ENCODE measurements at regions not wholly inside any gene's neighbourhood (a gene's known extent, or its start where the extent isn't known, plus 50 kb on each side); places are given as distances from the start of the nearest gene placed in this dataset.

GRCh38 chr18:25805939-25806338, 284.5 kb downstream of the SS18 start:
- no peak for ATAC-seq

DNA sequence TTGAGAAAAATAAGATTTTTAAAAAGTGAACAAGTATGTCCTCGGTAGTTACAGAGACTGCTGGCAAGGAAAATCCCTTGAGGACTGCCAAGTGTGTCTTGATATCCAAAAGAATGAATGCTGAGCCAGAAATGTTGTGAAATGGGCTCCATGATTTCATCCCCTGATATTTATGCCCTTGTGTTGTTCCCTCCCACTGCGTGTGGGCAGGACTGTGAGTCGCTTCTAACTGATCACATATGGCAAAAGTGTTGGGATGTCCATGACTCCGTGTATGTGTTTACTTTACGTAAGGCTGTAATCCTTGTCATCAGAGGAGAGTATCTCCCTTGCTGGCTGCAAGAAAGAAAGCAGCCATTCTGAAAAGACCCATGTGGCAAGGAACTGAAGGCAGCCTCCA, 285.1 kb downstream of the SS18 start:
- ATAC-seq: no peak

DNA sequence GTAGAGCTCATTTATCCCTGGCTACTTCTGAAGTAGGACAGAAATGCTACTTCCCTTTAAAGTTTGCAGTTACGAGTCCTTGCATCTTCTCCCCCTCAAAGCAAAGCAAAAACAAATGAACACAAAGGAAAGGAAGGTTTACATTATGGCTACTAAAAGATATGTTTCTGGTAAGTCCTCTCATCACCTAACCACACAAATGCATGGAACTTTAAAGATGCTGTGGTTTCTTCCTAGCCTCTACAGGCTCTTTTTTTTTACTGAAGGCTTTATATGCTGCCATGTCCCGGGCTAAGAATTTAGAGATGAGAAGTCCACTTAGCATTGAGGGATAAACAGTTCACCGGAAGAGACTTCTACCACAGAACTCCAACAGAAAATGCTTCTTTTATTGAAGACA, 291.2 kb downstream of the SS18 start:
- no peak for ATAC-seq

GRCh38 chr18:25798046-25798445, 292.4 kb downstream of the SS18 start:
- ATAC-seq: no peak

- no peak for ATAC-seq
Observed at GRCh38 chr18:25795213-25795612, 295.2 kb downstream of the SS18 start.

- ATAC-seq: no peak
Observed at GRCh38 chr18:25787276-25787675, 303.1 kb downstream of the SS18 start.

DNA sequence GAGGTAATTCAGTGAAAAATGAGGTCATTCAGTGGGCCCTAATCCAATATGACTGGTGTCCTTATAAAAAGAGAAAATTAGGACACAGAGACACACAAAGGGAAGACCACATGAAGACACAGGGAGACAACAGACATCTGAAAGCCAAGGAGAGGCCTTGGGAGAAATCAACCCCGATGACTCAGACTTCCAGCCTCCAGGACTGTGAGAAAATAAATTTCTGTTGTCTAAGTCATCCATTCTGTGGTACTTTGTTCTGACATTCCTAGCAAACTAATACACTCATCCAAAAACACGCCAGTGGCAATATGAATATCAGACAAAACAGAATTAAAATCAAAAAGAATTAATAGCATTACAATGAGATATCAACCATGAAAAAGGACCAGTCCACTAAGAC, 303.7 kb downstream of the SS18 start:
- ATAC-seq: no peak

GRCh38 chr18:25780105-25780504, 310.3 kb downstream of the SS18 start:
- ATAC-seq: no peak

DNA sequence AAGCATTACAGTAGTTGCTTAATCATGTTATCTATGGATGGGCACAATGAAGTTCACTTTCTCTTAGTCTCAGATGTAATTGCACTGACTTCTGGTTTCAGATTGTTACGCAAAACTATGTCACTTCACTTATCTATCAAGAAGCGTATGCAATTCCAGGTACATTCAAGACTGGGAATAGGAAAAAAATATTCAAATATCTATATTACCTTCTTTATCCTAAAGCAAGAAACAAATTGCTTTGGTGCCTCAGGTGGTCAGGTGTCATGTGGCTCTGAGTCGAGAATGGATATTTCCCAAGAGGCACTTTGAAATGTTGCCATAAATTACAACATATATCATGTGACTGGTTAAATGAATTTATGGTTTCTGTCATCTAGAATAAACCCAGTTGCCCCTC, 318.6 kb downstream of the SS18 start:
- no peak for ATAC-seq

DNA sequence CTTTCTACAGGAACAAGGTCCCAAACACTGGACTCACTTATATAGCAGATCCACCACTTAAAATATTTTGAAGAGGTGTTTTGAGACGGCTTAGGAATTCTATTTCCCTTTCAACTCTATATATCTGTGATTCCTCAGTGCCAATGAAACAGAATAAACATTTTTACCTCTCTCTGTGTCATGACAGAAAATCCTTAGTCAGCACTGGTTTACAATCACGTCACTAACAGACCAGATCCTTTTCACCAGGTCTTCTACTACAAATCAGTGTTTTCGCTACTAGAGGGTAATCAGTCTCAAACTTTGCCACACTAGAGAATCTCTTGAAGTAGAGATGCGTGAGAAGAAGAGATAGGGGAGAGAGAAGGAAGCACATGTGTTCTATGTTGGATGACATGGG, 325.6 kb downstream of the SS18 start:
- no peak for ATAC-seq

DNA sequence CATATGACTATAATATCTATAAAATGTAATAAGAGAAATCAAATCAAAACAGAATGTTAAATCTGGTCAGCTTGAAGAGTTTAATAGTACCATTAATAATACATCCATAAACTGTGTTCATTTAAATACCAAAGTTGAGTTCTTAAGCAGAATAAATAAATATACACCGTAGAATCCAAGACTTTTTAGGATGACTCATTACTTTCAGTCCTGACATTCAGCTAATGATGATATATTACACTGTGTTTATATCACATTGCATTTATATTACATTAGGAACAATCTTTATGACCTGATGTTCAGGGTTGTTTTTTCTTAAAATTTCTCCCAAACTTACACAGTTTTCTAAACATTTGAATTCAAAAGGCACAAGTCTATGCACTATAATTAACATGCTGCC, 331.3 kb downstream of the SS18 start:
- ATAC-seq: no peak

- ATAC-seq: no peak
Observed at GRCh38 chr18:25743646-25744151, 346.7 kb downstream of the SS18 start.

DNA sequence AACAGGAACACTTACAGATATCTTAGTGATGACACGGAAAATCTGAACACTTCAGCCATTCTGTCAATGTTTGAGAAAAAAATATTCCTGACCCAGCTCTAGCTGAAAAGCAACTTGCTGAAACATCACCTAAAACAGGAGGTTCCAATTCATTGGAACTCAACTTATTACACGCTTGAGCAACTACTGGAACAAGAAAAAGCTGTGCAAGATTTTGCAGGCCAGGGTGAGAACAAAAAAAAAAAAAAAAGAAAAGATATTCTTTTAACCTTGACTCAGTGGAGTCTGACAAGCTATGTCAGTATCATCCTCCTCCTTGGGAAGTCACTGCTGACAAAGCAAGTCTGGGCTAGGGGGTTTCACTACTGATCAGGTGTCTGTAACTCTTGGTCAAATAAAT, 351.0 kb downstream of the SS18 start:
- ATAC-seq: no peak

DNA sequence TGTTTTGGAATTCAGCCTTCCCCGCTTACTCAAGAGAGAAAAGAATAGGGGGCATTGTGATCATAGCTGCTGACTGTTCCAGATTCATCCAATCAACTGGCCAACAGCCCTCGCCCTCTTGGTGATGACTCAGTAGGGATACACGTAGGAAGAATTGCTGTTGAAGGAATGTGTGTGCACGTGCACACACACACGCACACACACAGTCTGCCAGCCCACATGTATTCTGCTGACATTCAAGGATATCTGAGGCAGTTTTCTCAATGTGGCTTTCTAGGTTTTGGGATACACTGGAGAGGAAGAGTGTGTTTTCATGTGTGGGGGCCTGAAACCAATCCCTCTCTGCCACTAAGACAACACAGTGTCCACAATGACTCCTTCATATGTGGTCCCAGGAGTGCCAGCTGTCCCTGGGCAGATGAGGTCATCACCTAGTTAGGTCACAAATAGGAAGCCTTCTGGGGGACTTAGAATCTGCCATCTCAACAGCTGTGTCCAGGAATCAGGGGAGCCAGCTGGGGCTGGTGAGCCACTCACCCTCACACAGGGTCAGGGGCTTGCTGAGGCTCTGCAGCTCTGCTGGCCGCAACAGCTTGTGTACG, 352.6 kb downstream of the SS18 start:
- ATAC-seq: no peak

DNA sequence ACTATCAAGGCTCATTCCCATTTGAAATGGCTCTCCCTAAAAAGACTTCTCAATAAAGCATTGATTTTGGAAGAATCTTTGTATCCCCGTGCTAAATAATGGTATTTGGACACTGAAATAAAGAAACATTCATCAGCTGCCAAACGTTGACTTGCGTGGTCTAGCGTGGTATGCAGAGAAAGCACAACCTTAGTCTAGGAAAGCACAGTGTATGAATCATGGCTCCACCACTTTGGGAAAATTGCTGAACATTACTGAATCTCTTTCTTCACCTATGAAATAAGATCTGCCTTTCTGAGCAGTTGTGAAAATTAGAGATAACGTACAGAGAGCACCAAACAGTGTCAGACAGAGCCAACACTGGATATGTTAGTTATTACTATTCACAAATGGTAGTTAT, 353.9 kb downstream of the SS18 start:
- ATAC-seq: no peak

- no peak for ATAC-seq
Observed at GRCh38 chr18:25735459-25735858, 355.0 kb downstream of the SS18 start.

DNA sequence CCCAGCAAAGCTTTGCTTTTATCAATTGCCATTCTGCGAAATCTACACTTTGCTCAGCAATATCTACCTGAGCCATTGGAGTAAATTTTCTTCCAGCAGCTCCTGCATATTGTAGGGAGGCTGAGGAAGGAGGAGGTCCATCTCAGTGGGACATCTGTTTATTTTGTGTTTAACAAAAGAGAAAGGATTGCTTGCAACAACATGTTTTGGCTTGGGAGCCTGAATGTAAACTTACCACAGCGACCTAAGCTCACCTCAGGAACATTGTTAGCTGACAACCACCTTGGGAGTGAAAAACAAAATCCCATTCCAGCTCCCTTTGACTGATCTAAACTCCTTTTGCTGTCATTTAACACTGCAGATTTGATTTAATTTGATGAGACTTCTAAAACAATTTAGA, 356.1 kb downstream of the SS18 start:
- no peak for ATAC-seq

GRCh38 chr18:25732862-25733261, 357.6 kb downstream of the SS18 start:
- no peak for ATAC-seq

DNA sequence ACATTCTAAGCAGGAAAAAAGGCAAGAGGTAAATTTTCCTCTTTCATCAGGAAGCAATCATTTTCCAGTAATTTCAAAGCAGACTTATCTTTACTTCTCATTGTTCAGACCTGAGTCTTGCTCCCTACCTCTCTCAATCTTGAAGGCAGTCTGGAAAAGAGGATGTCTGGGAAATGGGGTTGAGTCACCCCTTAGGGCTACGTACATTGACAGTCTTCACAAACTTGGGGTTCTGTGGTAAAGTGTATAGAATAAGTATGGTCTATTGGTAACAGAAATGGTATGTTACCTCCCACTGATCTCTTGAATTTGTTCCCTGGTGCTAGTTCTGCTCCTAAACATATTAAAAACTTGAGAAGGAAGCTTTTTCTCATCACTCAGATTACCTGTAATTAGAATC, 361.3 kb downstream of the SS18 start:
- no peak for ATAC-seq

DNA sequence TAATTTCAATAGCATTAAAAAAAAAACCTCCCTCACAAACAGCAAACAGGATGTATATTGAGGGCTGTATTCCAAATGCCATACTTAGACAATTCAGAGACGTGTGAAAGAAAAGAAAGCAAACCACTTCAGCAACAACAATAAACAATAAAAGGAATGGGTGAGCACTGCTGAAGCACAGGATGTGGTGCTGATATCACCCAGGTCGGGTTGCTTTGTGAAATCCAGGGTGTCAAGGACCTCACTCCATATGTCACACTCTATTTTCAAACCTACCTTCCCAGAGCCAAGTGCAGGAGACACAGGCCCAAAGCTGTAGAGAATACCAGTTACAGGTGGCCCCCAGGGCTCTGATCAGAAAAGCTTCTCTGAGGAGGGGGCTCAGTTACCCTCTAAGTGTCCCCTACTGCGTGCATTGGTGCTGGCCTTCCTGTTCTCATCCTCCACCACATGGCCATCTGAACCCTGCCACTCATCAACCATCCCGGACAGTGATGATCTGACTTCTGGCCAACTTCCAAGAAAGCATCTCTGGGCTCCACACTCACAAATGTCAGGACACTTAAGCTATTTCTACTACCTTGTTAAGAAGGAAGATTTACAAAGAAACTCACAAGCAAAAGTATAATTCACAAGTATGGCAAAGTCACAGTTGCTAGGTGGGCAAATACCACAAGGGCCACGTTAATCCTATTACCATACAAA, 363.0 kb downstream of the SS18 start:
- no peak for ATAC-seq

GRCh38 chr18:25726298-25726697, 364.1 kb downstream of the SS18 start:
- ATAC-seq: no peak

DNA sequence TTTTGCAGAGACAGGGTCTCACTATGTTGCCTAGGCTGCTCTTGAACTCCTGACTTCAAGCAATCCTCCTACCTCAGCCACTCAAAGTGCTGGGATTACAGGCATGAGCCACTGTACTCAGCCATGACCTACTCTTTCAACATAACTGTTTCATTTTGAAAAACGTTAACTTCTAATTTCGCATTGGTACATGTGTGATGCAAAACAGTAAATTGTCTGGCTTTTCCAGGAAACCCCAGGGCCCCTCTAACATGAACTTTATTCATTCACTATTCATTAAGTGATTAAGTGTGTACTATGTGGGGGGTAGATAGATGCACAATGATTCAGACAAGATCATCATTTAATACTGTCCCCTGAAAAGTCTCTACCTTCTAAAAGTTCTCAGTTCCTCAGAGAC, 364.9 kb downstream of the SS18 start:
- no peak for ATAC-seq

DNA sequence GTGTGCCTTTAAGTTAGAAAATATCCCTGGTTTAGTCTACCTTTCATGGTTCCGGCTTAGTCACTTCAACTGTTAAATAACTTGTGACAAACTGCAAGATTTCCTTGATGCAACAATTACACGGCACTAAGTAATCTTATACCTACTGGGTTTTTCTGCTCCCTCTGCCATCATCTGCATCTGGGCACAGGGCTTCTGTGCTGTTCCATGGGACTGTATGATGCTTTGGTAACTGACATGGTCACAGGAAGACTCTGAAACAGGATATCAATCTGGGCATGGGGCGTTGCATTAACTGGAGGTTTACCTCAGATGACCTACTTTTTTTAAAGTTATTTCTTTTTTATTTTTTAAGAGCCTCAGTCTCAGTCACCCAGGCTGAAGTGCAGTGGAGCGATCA, 365.4 kb downstream of the SS18 start:
- no peak for ATAC-seq

DNA sequence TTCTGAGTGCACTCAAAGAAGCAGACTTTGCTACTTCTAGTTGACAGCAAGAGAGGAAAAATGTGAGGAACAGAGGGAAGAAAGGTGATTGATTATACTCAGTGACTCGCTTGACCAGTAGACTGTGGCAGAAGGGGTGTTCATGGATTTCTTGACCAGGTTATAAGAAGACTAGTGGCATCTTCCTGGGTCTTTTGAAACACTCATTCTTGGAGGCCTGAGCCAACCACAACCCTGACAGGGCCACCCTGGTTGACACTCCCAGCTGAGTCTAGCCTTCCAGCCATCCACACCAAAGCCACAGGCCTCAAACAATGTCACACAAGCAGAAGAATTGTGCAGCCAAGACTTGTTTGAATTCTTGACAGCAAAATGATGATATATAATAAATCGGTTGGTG, 366.3 kb downstream of the SS18 start:
- no peak for ATAC-seq

DNA sequence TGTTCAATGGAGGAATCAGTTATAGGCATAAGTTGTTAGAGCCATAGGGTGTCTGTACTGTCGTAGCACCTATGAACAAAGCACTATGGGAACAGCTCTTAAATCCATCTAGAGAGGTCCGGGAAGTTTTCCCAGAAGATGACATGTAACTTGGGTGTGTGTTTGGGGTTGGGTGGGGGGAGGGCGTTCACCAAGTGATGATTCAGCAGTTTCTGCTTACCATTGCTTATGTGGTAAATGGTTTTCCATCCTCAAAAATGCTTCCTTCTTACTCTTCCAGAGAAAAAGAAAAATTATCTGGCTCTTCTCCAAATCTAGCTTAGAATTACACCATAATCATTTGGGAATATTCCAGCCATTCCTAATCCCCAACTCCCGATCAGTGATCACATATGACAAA, 361.1 kb upstream of the ZNF521 start:
- no peak for ATAC-seq
